Endothelial cell of umbilical vein (primary cell): ENCODE measurements at regions not wholly inside any gene's neighbourhood (a gene's known extent, or its start where the extent isn't known, plus 50 kb on each side); places are given as distances from the start of the nearest gene placed in this dataset.

ENCODE experiments used
- BruUV-seq: library from RNA; stranded (reverse); fragments of 400-500 nt; replicated peaks from 2 replicates; lab custom pipeline; 2021; lab: Mats Ljungman, UMichigan
- CTCF ChIA-PET: fragments of 300-600, 350-600 bp; sonication (Branson Sonifier 250); formaldehyde crosslinking; loops from one replicate; lab custom pipeline; 2021; ENCODE audit warnings: antibody characterized with exemption, inconsistent platforms; lab: Charles Lee
- POLR2A ChIA-PET: fragments of 300-600, 350-600 bp; sonication (Branson Sonifier 250); formaldehyde crosslinking; loops from one replicate; lab custom pipeline; 2021; ENCODE audit warnings: antibody characterized with exemption, inconsistent platforms; lab: Charles Lee
- DNase-seq: peaks from one replicate; pipeline ENCODE4 v3.0.0-alpha.2; 2011; ENCODE audit warnings: low read depth, low spot score
- FAIRE-seq: peaks from 2 replicates; lab custom pipeline; 2011; peaks lifted over from hg19 to GRCh38; lab: Jason Lieb, UNC
- H2AFZ ChIP-seq: 2 replicates; pipeline ENCODE4 v1.6.0; 2012; ENCODE audit warnings: low read depth, low read length, control low read depth, inconsistent platforms
- H3K27ac ChIP-seq: 2 replicates; pipeline ENCODE4 v1.5.1; 2011; ENCODE audit warnings: low read depth, mild to moderate bottlenecking, control low read depth, low read length, moderate library complexity; ENCODE audit not compliant: insufficient read depth
- H3K27me3 ChIP-seq, 2 experiments: 2 replicates each; pipeline versions ENCODE4 v1.6.0 to v1.6.1; 2011; ENCODE audit warnings: low read length in 2 of 2, mixed read lengths in 1 of 2; ENCODE audit not compliant: control insufficient read depth in 2 of 2, insufficient read depth in 2 of 2
- H3K36me3 ChIP-seq, 2 experiments: 2 replicates in 1 of 2; 3 replicates in 1 of 2; pipeline ENCODE4 v1.5.1; 2011; ENCODE audit warnings: low read length in 2 of 2, mild to moderate bottlenecking in 1 of 2, moderate library complexity in 1 of 2; ENCODE audit not compliant: control insufficient read depth in 2 of 2, insufficient read depth in 2 of 2; ENCODE audit errors: extremely low read depth in 1 of 2
- H3K4me1 ChIP-seq: 3 replicates; pipeline ENCODE4 v1.5.1; 2011; ENCODE audit warnings: mild to moderate bottlenecking, low read length; ENCODE audit not compliant: control insufficient read depth, insufficient read depth; ENCODE audit errors: extremely low read depth
- H3K4me2 ChIP-seq: 2 replicates; pipeline ENCODE4 v1.6.1; 2011; ENCODE audit warnings: low read length, control low read depth, mixed read lengths; ENCODE audit not compliant: insufficient read depth
- H3K4me3 ChIP-seq, 3 experiments: fragments of 200-600 bp in 1 of 3; sonication (generic), shearing (Covaris generic) in 1 of 3; replicated peaks in 1 of 3; 2 replicates each; pipeline ENCODE4 v1.5.1; 2011 to 2016; ENCODE audit warnings: control low read depth in 3 of 3, low read length in 3 of 3, mild to moderate bottlenecking in 2 of 3, inconsistent platforms in 1 of 3, low read depth in 1 of 3, moderate library complexity in 1 of 3; ENCODE audit not compliant: insufficient read depth in 1 of 3
- H3K79me2 ChIP-seq: 2 replicates; pipeline ENCODE4 v1.6.0; 2012; ENCODE audit warnings: low read length, inconsistent platforms; ENCODE audit not compliant: control insufficient read depth, insufficient read depth
- H3K9ac ChIP-seq: replicated peaks from 2 replicates; pipeline ENCODE3; 2011; ENCODE audit warnings: low read length, control low read depth; ENCODE audit not compliant: insufficient read depth; ENCODE audit errors: extremely low read depth
- H3K9me1 ChIP-seq: replicated peaks from 3 replicates; pipeline ENCODE4 v1.6.0; 2011; ENCODE audit warnings: mild to moderate bottlenecking, low read length; ENCODE audit not compliant: control insufficient read depth, insufficient read depth; ENCODE audit errors: extremely low read depth
- H3K9me3 ChIP-seq: replicated peaks from 2 replicates; pipeline ENCODE4 v1.5.1; 2012; ENCODE audit warnings: low read length, inconsistent platforms; ENCODE audit not compliant: control insufficient read depth, insufficient read depth
- H4K20me1 ChIP-seq: replicated peaks from 2 replicates; pipeline ENCODE3; 2011; ENCODE audit warnings: mild to moderate bottlenecking, low read length; ENCODE audit not compliant: control insufficient read depth, insufficient read depth; ENCODE audit errors: extremely low read depth
- EZH2 ChIP-seq: IDR thresholded peaks from 2 replicates; pipeline ENCODE4 v1.6.1; 2012; ENCODE audit warnings: borderline replicate concordance, low read depth, mild to moderate bottlenecking, moderate library complexity, low read length, inconsistent platforms; ENCODE audit not compliant: severe bottlenecking
- FOS ChIP-seq: IDR thresholded peaks from 2 replicates; pipeline ENCODE4 v1.6.1; 2011; ENCODE audit warnings: mild to moderate bottlenecking, low read length, moderate library complexity, borderline replicate concordance; ENCODE audit not compliant: insufficient read depth
- GATA2 ChIP-seq: IDR thresholded peaks from 2 replicates; pipeline ENCODE4 v1.7.0; 2011; ENCODE audit warnings: low read depth, mild to moderate bottlenecking, moderate library complexity, mixed read lengths, low read length; ENCODE audit not compliant: insufficient read length, insufficient read depth
- JUN ChIP-seq: IDR thresholded peaks from 2 replicates; pipeline ENCODE4 v1.6.1; 2011; ENCODE audit warnings: borderline replicate concordance, low read depth; ENCODE audit not compliant: insufficient read length, insufficient read depth
- MYC ChIP-seq: IDR thresholded peaks from one replicate; pipeline ENCODE4 v1.6.1; 2011; ENCODE audit warnings: mild to moderate bottlenecking, low read depth, low read length
- POLR2A ChIP-seq: IDR thresholded peaks from 2 replicates; pipeline ENCODE4 v1.6.1; 2012; ENCODE audit warnings: low read depth, mild to moderate bottlenecking, control low read depth, low read length
- POLR2AphosphoS5 ChIP-seq: IDR thresholded peaks from 2 replicates; pipeline ENCODE4 v1.6.1; 2012; ENCODE audit warnings: low read depth, mild to moderate bottlenecking, control low read depth, low read length, moderate library complexity; ENCODE audit not compliant: insufficient read depth
- dilution Hi-C: fragments of 300-500 bp; cut with MboI; formaldehyde crosslinking; loops from one replicate; pipeline ENCODE4 v1.15.0; 2019; ENCODE audit warnings: low sequenced_read_pairs; ENCODE audit not compliant: extremely low pct_ligation_motif_present
- intact Hi-C: fragments of 100-400 bp; cut with micrococcal nuclease; formaldehyde crosslinking; loops from one replicate; pipeline ENCODE4 v1.10.0; 2022
- TF ChIP-seq, protein P1 (sequence below), 2 donors: IDR thresholded peaks; 1 replicate in 1 of 2; 2 replicates in 1 of 2; pipeline ENCODE4 v1.5.1; 2011; ENCODE audit warnings: low read length in 2 of 2, mild to moderate bottlenecking in 2 of 2, moderate library complexity in 2 of 2, control low read depth in 1 of 2, inconsistent platforms in 1 of 2, low read depth in 1 of 2; ENCODE audit not compliant: insufficient read depth in 1 of 2; ENCODE audit errors: extremely low read depth in 1 of 2
- TF ChIP-seq, protein P2 (sequence below): IDR thresholded peaks from 2 replicates; pipeline ENCODE4 v1.6.1; 2011; ENCODE audit not compliant: insufficient read depth, insufficient read length

DNA sequence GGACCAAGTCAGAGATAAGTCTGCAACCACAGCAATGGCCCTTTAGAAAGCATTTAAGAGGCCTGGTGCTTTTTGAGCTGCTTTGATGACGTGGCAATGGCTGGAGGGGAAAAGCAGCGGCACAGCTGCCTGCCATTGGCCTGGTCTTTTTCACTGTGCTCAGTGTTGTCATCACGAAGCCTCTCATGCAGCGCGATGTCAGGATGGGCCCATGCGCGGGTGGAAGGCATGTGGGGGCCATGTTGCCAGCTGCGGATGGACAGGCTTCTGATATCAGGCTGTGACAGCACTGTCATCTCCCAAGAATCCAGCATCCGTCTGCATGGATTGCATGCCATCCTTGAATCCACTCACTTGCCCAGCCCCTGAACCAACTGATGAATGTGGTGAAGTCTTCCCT is 204.5 kb downstream of the ACKR3 start:
- Histone ChIP-seq H3K27me3 (no peaks in the 10 kb centered on the region), H3K4me1 (peaks cover 15% of the 10 kb centered on the region), H3K9me1 (no peaks in the 10 kb centered on the region), H3K9me3 (no peaks in the 10 kb centered on the region), H2AFZ (no peak overlapping the region), H3K27ac (no peak overlapping the region), H3K9ac (no peak overlapping the region), H3K4me3 (no peak overlapping the region), H3K4me2 (no peak overlapping the region), H3K36me3 (no peaks in the 10 kb centered on the region), H4K20me1 (no peaks in the 10 kb centered on the region), H3K79me2 (no peaks in the 10 kb centered on the region)
- ChIA-PET CTCF (interaction anchor here (1.1 kb wide), 1 partner anchor 9 kb away, joined by 4 read pairs; no protein-coding TSS in a partner anchor), POLR2A (no interaction called here)
- dilution Hi-C loops (no loop called here), intact Hi-C loops (no loop called here)
- DNase-seq: no peak
- BruUV-seq: no TSS peak
- TF ChIP-seq JUN: no peak
- TF ChIP-seq, protein P1, sequence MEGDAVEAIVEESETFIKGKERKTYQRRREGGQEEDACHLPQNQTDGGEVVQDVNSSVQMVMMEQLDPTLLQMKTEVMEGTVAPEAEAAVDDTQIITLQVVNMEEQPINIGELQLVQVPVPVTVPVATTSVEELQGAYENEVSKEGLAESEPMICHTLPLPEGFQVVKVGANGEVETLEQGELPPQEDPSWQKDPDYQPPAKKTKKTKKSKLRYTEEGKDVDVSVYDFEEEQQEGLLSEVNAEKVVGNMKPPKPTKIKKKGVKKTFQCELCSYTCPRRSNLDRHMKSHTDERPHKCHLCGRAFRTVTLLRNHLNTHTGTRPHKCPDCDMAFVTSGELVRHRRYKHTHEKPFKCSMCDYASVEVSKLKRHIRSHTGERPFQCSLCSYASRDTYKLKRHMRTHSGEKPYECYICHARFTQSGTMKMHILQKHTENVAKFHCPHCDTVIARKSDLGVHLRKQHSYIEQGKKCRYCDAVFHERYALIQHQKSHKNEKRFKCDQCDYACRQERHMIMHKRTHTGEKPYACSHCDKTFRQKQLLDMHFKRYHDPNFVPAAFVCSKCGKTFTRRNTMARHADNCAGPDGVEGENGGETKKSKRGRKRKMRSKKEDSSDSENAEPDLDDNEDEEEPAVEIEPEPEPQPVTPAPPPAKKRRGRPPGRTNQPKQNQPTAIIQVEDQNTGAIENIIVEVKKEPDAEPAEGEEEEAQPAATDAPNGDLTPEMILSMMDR (IDR thresholded peaks at IDR 0.05; ENCODE audit: extremely low read depth in 1 of 2, insufficient read depth in 1 of 2, low read depth in 1 of 2, low read length in 2 of 2): no peak
- no peak for TF ChIP-seq POLR2AphosphoS5
- TF ChIP-seq FOS: no peak
- no peak for TF ChIP-seq GATA2
- TF ChIP-seq, protein P2, sequence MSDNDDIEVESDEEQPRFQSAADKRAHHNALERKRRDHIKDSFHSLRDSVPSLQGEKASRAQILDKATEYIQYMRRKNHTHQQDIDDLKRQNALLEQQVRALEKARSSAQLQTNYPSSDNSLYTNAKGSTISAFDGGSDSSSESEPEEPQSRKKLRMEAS: no peak
- TF ChIP-seq EZH2: no peak
- no peak for TF ChIP-seq POLR2A
- TF ChIP-seq MYC: no peak
- FAIRE-seq: no peak
